ENCODE measurements at regions not wholly inside any gene's neighbourhood (a gene's known extent, or its start where the extent isn't known, plus 50 kb on each side); places are given as distances from the start of the nearest gene placed in this dataset.

- TF ChIP-seq L3MBTL2 (conservative IDR thresholded peaks at IDR 0.05) (no peak), LEF1 (IDR thresholded peaks at IDR 0.05; ENCODE audit: borderline replicate concordance) (no peak), ZNF384 (IDR thresholded peaks at IDR 0.05) (no peak), FOXA1 (IDR thresholded peaks at IDR 0.05) (no peak)
Observed at GRCh38 chr11:134487696-134488095, 75.7 kb upstream of the B3GAT1 start.
